Renal pelvis (tissue), 1 donor: ENCODE measurements at regions not wholly inside any gene's neighbourhood (a gene's known extent, or its start where the extent isn't known, plus 50 kb on each side); places are given as distances from the start of the nearest gene placed in this dataset.

Experiments used
- DNase-seq: peaks from one replicate; pipeline ENCODE4 v3.0.0-alpha.2; 2013

GRCh38 chr13:61765940-61766666, 350.5 kb upstream of the PCDH20 start:
- DNase-seq = no peak

- no peak for DNase-seq
Observed at GRCh38 chr13:61765181-61765742, 349.6 kb upstream of the PCDH20 start.

GRCh38 chr13:61761690-61762089, 346.0 kb upstream of the PCDH20 start:
- DNase-seq = no peak

DNA sequence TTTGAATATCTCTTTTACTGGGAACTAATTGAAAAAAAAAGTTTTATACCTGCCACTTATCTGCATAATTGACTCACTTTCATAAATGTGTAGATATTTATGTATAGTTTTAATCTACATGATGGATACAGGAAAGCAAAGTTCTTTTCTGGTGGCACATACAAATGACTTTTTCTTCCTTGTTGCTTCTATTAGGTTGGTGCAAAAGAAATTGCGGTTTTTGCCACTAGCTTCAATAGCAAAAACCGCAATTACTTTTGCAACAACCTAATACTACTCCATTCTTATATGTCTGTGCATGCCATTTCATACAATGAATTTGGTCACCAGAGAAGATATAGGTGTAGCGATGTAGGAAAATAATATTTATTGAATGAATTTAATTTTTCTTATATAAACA, 344.5 kb upstream of the PCDH20 start:
- DNase-seq = no peak

DNA sequence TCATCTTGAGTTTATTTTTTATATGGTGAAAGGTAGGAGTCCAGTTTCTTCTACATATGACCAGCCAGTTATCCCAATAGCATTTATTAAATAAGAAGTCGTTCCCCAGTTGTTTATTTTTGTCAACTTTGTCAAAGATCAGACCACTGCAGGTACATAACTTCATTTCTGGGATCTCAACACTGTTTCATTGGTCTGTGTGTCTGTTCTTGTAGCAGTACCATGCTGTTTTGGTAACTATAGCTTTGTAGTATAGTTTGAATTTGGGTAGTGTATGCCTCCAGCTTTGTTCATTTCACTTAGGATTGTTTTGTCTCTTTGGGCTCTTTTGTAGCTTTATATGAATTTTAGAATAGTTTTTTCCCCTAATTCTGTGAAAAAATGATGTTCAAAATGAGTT, 340.4 kb upstream of the PCDH20 start:
- no peak for DNase-seq

GRCh38 chr13:61751039-61751438, 335.4 kb upstream of the PCDH20 start:
- DNase-seq = no peak

- no peak for DNase-seq
Observed at GRCh38 chr13:61738236-61738750, 322.6 kb upstream of the PCDH20 start.

DNA sequence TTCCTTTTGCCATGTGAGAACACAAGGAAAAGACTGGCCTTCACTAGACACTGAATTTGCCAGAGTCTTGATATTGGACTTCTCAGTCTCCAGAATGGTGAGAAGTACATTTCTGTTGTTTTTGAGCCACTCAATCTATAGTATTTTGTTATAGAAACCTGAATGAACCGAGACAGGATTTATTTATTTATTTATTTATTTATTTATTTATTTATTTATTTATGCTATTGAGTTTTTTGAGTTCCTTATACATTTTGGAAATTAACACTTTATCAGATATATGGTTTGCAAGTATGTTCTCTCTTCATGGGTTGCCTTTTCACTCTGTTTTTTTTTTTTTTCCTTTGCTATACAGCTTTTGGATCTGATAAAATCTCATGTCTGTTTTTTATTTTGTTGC, 319.0 kb upstream of the PCDH20 start:
- no peak for DNase-seq

- DNase-seq = peak; percentile 57
Observed at GRCh38 chr13:61728471-61728870, 312.8 kb upstream of the PCDH20 start.

- DNase-seq = no peak
Observed at GRCh38 chr13:61727767-61728166, 312.1 kb upstream of the PCDH20 start.

DNA sequence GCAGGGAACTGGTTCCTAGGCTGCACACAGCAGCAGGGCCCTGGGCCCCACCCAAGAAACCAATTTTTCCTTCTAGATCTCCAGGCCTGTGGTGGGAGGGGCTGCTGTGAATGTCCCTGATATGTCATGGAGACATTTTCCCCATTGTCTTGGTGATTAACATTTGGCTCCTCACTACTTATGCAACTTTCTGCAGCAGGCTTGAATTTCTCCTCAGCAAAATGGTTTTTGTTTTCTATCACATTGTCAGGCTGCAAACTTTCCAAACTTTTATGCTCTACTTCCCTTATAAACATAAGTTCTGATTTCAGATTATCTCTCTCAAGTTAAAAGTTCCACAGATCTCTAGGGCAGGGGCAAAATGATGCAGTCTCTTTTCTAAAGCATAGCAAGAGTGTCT, 310.2 kb upstream of the PCDH20 start:
- no peak for DNase-seq

GRCh38 chr13:61722119-61722518, 306.5 kb upstream of the PCDH20 start:
- DNase-seq = no peak

- no peak for DNase-seq
Observed at GRCh38 chr13:61712621-61713020, 297.0 kb upstream of the PCDH20 start.

- DNase-seq = no peak
Observed at GRCh38 chr13:61709258-61709657, 293.6 kb upstream of the PCDH20 start.

DNA sequence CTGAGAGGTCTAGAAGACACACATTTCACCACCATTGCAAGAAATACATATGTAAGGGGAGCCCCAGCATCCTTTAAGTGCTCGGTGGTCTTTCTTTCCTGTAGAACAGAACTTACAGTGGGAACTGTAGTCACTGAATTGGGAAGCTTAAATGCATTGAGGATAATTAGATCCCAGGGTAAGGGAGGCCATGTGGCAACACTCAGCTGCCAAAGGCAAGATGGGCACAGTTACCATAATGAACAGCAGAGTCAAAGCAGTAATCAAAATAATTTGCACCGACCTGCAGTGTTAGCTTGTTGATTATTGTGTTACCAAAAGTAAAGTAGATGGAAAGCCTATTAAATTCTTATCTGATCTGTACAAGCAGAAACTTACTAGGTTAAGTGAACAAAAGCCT, 291.2 kb upstream of the PCDH20 start:
- DNase-seq = no peak

- DNase-seq = no peak
Observed at GRCh38 chr13:61700620-61701019, 285.0 kb upstream of the PCDH20 start.

DNA sequence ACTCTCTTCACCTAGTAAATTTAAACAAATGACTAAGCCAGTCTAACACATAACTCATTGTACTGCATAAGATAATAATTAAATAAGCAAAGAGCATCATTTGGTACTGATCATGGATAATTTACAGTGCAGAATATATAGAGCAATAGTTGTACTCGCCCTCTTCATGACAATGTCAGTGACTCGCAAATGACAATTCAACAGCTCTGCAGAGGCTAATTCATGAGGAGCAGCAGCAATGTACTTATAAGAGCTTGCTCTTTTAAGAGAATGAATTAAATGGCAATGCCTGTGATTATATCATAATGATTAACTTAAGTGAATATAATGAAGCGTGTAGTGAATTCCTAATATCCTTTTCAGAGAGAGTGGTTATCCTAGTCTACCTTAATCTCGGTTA, 284.5 kb upstream of the PCDH20 start:
- DNase-seq = no peak

GRCh38 chr13:61696676-61697075, 281.0 kb upstream of the PCDH20 start:
- no peak for DNase-seq

DNA sequence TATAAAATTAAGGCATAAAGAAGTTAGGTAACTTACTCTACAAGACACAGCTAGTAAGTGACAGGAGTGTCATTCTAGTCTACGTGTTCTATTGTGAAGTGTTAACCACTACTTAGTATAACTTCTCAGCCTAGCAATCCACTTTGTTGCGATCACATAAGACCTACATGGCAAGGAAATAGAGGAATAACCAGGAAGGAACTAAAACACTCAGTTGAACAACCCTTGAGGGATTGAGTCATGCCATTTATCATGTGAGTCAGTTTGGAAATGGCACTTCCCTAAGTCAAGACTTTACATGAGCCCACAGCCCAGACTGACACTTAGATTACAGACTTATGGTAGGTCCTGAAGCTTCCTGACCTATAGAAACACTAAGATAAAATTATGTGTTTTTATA, 279.5 kb upstream of the PCDH20 start:
- DNase-seq = no peak

GRCh38 chr13:61692691-61693090, 277.0 kb upstream of the PCDH20 start:
- DNase-seq = no peak

DNA sequence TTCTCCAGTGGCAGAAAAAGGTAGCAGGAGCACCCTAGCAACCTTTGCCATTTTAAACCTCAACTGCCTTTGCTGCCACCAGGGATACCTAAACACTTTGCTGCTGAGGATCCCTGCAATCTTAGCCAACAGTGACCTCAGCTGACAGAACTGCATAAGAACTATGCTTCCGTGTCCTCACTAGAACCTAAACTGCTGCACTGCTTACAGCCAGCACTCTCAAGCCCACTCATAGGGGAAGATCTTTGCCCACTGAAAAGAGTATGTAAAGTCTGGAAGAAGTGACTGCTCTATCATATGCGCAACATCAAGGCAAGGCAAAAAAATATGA, 270.0 kb upstream of the PCDH20 start:
- DNase-seq = no peak

DNA sequence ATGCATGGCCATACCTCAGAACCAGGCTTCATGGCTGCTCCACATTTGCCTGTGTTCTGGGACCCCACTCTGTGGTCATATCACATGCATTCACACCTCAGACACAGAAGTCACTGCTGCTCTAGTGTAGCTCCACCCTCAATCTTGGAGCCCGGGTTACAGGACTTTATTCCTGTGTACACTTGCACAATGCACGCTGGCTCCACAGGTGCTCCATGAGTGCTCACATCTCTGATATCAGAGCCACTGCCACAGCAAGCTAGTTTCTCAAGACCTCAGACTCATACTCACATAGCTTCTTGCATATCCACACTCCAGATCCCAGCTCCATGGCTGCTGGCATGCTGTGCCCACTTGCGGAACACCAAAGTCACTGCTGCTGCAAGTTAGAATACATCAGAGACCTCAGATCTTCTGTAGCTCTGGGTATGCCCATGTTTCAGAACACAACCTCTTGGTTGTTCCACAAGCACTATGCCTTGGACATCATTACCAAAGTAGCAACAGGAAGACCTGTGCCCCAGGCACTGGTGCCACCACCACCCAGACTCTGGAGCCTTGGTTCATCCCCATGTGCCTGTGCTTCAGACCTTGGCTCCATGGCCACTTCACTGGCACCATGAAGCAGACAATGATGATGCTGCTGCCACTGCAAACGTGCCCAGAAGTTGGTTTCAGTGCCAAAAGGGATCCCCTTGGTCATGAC, 269.5 kb upstream of the PCDH20 start:
- DNase-seq = no peak

DNA sequence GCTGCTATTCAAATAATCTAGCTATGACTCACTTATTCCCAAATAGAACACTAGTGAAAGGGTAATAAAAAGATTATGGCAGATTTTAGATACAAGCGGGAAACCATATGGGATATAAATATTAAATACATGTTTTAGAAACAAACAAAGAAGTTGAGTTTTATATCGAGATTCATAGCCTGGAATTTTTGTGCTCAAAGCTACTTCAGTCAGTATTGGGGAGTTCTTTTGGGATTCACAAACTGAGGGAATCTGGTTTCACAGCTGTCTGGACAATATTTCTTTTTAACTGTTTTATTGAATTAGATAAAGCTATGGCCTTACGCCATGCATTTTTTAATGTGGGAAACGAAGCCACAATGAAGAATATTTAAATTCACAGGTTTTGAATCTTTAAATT, 257.1 kb upstream of the PCDH20 start:
- no peak for DNase-seq
